ENCODE measurements at regions not wholly inside any gene's neighbourhood (a gene's known extent, or its start where the extent isn't known, plus 50 kb on each side); places are given as distances from the start of the nearest gene placed in this dataset.

DNA sequence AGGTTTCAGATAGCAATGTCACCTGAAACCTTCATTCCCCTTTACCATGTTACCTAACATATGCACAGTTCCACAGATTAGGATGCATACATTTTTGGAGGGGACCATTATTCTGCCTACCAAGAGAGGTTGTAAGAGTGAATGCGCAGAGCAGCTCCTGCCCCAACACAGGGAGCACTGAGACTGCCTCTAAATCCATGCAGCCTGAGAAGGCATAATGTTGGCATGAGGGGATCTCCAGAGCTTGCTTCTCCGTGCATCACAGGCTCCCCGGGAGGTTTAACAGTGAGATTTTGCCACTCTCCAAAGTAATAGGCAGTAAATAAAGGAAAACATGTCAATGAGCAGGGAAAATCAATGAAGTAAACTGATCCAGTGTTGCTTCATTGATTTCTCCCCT is 410.8 kb downstream of the PCDH7 start:
- DNase-seq (ENCODE audit: extremely low read depth, low read depth): no peak
- TF ChIP-seq, protein P1, sequence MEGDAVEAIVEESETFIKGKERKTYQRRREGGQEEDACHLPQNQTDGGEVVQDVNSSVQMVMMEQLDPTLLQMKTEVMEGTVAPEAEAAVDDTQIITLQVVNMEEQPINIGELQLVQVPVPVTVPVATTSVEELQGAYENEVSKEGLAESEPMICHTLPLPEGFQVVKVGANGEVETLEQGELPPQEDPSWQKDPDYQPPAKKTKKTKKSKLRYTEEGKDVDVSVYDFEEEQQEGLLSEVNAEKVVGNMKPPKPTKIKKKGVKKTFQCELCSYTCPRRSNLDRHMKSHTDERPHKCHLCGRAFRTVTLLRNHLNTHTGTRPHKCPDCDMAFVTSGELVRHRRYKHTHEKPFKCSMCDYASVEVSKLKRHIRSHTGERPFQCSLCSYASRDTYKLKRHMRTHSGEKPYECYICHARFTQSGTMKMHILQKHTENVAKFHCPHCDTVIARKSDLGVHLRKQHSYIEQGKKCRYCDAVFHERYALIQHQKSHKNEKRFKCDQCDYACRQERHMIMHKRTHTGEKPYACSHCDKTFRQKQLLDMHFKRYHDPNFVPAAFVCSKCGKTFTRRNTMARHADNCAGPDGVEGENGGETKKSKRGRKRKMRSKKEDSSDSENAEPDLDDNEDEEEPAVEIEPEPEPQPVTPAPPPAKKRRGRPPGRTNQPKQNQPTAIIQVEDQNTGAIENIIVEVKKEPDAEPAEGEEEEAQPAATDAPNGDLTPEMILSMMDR (IDR thresholded peaks at IDR 0.05; ENCODE audit: low read depth, low read length): no peak

DNA sequence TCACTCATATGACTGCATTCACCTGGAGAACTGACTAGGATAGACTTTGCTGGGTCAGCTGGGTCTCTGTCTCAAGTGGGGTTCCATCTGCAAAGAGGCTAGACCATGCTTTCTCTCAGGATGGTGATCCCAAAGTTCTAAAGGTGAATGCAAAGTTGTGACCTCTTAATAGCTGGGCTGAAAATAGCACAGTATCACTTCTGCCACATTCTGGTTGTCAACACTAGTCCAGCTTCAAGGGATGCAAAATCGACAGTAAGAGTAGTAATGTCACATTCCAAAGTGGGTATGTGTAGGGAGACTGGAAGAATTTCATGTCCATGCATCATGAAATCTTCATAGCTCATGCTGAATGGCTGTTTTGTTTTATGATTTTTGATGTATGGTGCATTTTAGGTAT is 414.6 kb downstream of the PCDH7 start:
- TF ChIP-seq, protein P1 (IDR thresholded peaks at IDR 0.05; ENCODE audit: low read depth, low read length): no peak
- DNase-seq (ENCODE audit: extremely low read depth, low read depth): no peak

DNA sequence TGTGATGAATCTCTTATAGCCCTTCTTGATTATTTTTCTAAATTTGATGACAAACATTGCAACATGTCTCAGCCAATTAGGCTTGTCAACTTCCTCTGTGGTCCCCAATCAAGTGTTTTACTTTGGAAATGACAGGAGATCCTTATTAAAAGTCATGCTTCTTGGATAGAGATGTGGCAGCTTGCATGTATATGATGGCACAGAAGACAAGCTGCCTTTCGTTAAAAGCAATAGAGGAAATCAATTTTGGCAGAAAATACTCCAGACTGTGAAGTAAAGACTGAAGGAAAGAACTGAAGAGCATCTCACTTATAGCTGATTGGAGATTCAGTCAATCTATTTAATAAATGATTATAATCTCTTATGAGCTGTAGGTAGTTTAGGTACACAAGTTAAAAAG is 419.6 kb downstream of the PCDH7 start:
- TF ChIP-seq, protein P1 (IDR thresholded peaks at IDR 0.05; ENCODE audit: low read depth, low read length): no peak
- DNase-seq (ENCODE audit: extremely low read depth, low read depth): no peak

DNA sequence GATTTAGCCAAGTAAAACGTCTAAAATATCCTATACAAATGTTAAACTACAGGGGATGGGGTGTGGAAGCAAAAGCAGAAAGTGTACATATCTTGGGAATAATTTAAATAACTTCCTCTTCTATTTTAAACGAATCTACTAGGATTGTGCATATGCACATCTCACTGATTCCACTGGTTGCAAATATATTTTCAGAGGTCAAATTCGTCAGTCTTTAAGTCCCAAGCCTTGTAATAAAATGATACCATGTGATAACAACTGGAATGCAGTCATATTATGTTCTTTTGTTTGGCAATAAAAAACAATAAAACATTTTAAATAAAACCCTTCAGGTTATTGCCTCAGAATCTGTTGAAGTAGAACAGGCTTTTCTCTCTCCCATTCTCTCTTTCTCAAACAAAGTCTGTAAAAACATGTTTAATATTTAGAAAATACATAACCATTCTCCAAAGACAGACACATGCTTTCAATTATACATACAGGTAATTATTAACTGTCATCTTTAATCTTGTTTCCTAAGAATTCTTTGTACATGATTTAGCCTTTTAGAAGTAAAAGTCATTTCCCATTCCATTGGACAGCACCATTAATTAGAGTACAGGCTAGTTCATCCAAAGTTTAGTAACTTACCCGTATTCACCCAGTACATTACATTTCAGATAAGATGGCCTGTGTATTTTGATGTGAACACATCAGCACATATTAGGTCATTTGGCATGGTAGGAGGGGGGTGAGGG is 421.1 kb downstream of the PCDH7 start:
- TF ChIP-seq, protein P1 (IDR thresholded peaks at IDR 0.05; ENCODE audit: low read depth, low read length): no peak

GRCh38 chr4:31141832-31142142 is 421.6 kb downstream of the PCDH7 start:
- TF ChIP-seq, protein P1 (IDR thresholded peaks at IDR 0.05; ENCODE audit: low read depth, low read length): no peak

More for the DNA sequence above, 421.1 kb downstream of the PCDH7 start:
- DNase-seq (ENCODE audit: extremely low read depth, low read depth): no peak

GRCh38 chr4:31146366-31146765 is 426.2 kb downstream of the PCDH7 start:
- DNase-seq (ENCODE audit: extremely low read depth, low read depth): no peak
- TF ChIP-seq, protein P1 (IDR thresholded peaks at IDR 0.05; ENCODE audit: low read depth, low read length): no peak

More at GRCh38 chr4:31141832-31142142, 421.6 kb downstream of the PCDH7 start:
- DNase-seq (ENCODE audit: extremely low read depth, low read depth): no peak

DNA sequence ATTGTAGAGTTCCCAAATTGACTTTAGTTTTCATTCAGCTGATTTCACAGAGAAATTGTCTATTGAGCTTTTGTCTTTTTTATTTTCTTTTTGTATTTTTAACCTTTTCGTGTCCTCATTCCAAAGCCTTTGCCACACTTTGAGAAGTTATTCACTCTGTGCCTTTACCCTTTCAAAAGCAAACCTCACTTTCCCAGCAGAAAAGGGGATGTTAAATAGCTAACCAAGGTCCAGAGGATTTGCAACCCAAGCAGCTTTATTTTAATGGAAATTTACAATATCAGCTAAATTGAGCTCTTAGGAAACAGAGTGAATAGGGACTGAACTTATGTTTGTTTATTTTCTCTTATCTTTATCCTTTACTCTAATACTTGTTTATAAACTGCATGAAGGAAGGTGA is 428.8 kb downstream of the PCDH7 start:
- DNase-seq (ENCODE audit: extremely low read depth, low read depth): no peak
- TF ChIP-seq, protein P1 (IDR thresholded peaks at IDR 0.05; ENCODE audit: low read depth, low read length): no peak
